ENCODE measurements at regions not wholly inside any gene's neighbourhood (a gene's known extent, or its start where the extent isn't known, plus 50 kb on each side); places are given as distances from the start of the nearest gene placed in this dataset.

- Histone ChIP-seq H3K9ac (ENCODE audit: low read depth in 1 of 2, low read length in 2 of 2) (no peak overlapping the region), H3K27ac (ENCODE audit: low read depth, low read length) (no peak overlapping the region), H3K4me3 (ENCODE audit: low read depth in 1 of 2, low read length in 2 of 2) (no peak overlapping the region), H3K27me3 (ENCODE audit: control insufficient read depth in 1 of 2, insufficient read depth in 2 of 2, low read length in 2 of 2) (no peaks in the 10 kb centered on the region), H3K36me3 (ENCODE audit: control insufficient read depth in 1 of 2, insufficient read depth in 2 of 2, low read length in 2 of 2) (no peaks in the 10 kb centered on the region), H3K9me3 (ENCODE audit: control insufficient read depth in 1 of 2, low read length in 2 of 2) (no peaks in the 10 kb centered on the region), H3K4me1 (ENCODE audit: control insufficient read depth in 1 of 2, insufficient read depth in 2 of 2, low read length in 2 of 2) (no peaks in the 10 kb centered on the region)
Observed at GRCh38 chr15:35929740-35930444, 383.9 kb upstream of the DPH6 start.

GRCh38 chr15:35931799-35932341 is 385.9 kb upstream of the DPH6 start:
- no peaks in the 10 kb centered on the region for H3K27me3 ChIP-seq (ENCODE audit: control insufficient read depth in 1 of 2, insufficient read depth in 2 of 2, low read length in 2 of 2)
- H3K9me3 ChIP-seq (ENCODE audit: control insufficient read depth in 1 of 2, low read length in 2 of 2): no peaks in the 10 kb centered on the region
- no peak overlapping the region for H3K27ac ChIP-seq (ENCODE audit: low read depth, low read length)
- H3K4me1 ChIP-seq (ENCODE audit: control insufficient read depth in 1 of 2, insufficient read depth in 2 of 2, low read length in 2 of 2): no peaks in the 10 kb centered on the region
- H3K9ac ChIP-seq (ENCODE audit: low read depth in 1 of 2, low read length in 2 of 2): no peak overlapping the region
- H3K4me3 ChIP-seq (ENCODE audit: low read depth in 1 of 2, low read length in 2 of 2): no peak overlapping the region
- no peaks in the 10 kb centered on the region for H3K36me3 ChIP-seq (ENCODE audit: control insufficient read depth in 1 of 2, insufficient read depth in 2 of 2, low read length in 2 of 2)

GRCh38 chr15:35932531-35932930 is 386.6 kb upstream of the DPH6 start:
- Histone ChIP-seq H3K27me3 (ENCODE audit: control insufficient read depth in 1 of 2, insufficient read depth in 2 of 2, low read length in 2 of 2) (no peaks in the 10 kb centered on the region), H3K9ac (ENCODE audit: low read depth in 1 of 2, low read length in 2 of 2) (no peak overlapping the region), H3K9me3 (ENCODE audit: control insufficient read depth in 1 of 2, low read length in 2 of 2) (no peaks in the 10 kb centered on the region), H3K27ac (ENCODE audit: low read depth, low read length) (no peak overlapping the region), H3K4me3 (ENCODE audit: low read depth in 1 of 2, low read length in 2 of 2) (no peak overlapping the region), H3K36me3 (ENCODE audit: control insufficient read depth in 1 of 2, insufficient read depth in 2 of 2, low read length in 2 of 2) (no peaks in the 10 kb centered on the region), H3K4me1 (ENCODE audit: control insufficient read depth in 1 of 2, insufficient read depth in 2 of 2, low read length in 2 of 2) (no peaks in the 10 kb centered on the region)

- Histone ChIP-seq H3K36me3 (ENCODE audit: control insufficient read depth in 1 of 2, insufficient read depth in 2 of 2, low read length in 2 of 2) (no peaks in the 10 kb centered on the region), H3K9me3 (ENCODE audit: control insufficient read depth in 1 of 2, low read length in 2 of 2) (no peaks in the 10 kb centered on the region), H3K9ac (ENCODE audit: low read depth in 1 of 2, low read length in 2 of 2) (no peak overlapping the region), H3K4me3 (ENCODE audit: low read depth in 1 of 2, low read length in 2 of 2) (no peak overlapping the region), H3K27me3 (ENCODE audit: control insufficient read depth in 1 of 2, insufficient read depth in 2 of 2, low read length in 2 of 2) (no peaks in the 10 kb centered on the region), H3K4me1 (ENCODE audit: control insufficient read depth in 1 of 2, insufficient read depth in 2 of 2, low read length in 2 of 2) (no peaks in the 10 kb centered on the region), H3K27ac (ENCODE audit: low read depth, low read length) (no peak overlapping the region)
Observed at GRCh38 chr15:35933531-35933930, 387.6 kb upstream of the DPH6 start.

DNA sequence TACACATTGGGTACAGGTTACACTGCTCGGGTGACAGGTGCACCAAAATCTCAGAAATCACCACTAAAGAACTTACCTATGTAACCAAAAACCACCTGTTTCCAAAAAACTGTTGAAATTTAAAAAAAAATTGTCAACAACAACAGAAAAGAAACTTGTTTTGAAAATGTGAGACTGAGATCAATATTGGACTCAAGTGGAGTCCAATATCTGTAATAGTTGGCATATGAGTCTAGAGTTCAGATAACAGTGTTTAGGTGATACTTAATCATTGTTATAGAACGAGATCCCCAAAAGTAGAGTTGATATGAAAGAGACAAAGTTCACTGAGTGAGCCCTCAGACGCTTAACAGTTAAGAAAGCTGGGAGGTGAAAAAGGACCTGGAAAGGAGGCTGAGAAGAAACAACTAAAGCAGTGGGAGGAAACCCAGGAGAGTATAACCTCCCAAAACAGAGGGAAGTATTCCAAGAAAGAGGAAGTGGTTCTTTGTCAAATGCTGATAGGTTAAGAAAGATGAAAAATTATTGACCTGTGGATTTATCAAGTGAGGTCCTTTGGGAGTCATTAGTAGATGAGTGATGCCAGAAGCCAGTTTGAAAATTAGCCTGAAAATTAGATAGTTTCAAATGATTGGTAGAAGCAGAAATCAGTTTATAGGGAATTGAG is 388.6 kb upstream of the DPH6 start:
- Histone ChIP-seq H3K9ac (ENCODE audit: low read depth in 1 of 2, low read length in 2 of 2) (no peak overlapping the region), H3K27ac (ENCODE audit: low read depth, low read length) (no peak overlapping the region), H3K4me1 (ENCODE audit: control insufficient read depth in 1 of 2, insufficient read depth in 2 of 2, low read length in 2 of 2) (no peaks in the 10 kb centered on the region), H3K9me3 (ENCODE audit: control insufficient read depth in 1 of 2, low read length in 2 of 2) (no peaks in the 10 kb centered on the region), H3K4me3 (ENCODE audit: low read depth in 1 of 2, low read length in 2 of 2) (no peak overlapping the region), H3K36me3 (ENCODE audit: control insufficient read depth in 1 of 2, insufficient read depth in 2 of 2, low read length in 2 of 2) (no peaks in the 10 kb centered on the region), H3K27me3 (ENCODE audit: control insufficient read depth in 1 of 2, insufficient read depth in 2 of 2, low read length in 2 of 2) (no peaks in the 10 kb centered on the region)

DNA sequence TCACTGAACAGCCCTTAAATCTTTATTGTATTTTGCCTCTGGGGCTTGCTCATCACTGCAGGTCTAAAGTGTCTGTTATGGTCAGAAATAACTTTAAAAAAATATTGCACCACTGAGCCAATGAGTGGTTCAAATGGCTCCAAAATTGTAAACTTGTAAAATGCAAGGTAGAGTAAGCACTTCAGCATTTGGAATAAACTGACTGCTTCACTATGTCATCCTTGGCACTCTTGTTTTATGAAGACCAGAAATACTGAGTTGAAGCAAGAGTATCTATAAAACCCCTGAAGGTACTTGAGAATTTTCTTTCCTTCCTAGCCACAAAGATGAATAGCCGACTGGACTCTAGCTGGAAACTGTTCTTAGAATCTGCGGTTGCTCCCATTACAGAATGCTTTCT is 390.3 kb upstream of the DPH6 start:
- H3K36me3 ChIP-seq (ENCODE audit: control insufficient read depth in 1 of 2, insufficient read depth in 2 of 2, low read length in 2 of 2): no peaks in the 10 kb centered on the region
- no peak overlapping the region for H3K9ac ChIP-seq (ENCODE audit: low read depth in 1 of 2, low read length in 2 of 2)
- no peaks in the 10 kb centered on the region for H3K27me3 ChIP-seq (ENCODE audit: control insufficient read depth in 1 of 2, insufficient read depth in 2 of 2, low read length in 2 of 2)
- H3K27ac ChIP-seq (ENCODE audit: low read depth, low read length): no peak overlapping the region
- no peaks in the 10 kb centered on the region for H3K4me1 ChIP-seq (ENCODE audit: control insufficient read depth in 1 of 2, insufficient read depth in 2 of 2, low read length in 2 of 2)
- H3K4me3 ChIP-seq (ENCODE audit: low read depth in 1 of 2, low read length in 2 of 2): no peak overlapping the region
- no peaks in the 10 kb centered on the region for H3K9me3 ChIP-seq (ENCODE audit: control insufficient read depth in 1 of 2, low read length in 2 of 2)

- Histone ChIP-seq H3K4me1 (ENCODE audit: control insufficient read depth in 1 of 2, insufficient read depth in 2 of 2, low read length in 2 of 2) (no peaks in the 10 kb centered on the region), H3K27ac (ENCODE audit: low read depth, low read length) (no peak overlapping the region), H3K4me3 (ENCODE audit: low read depth in 1 of 2, low read length in 2 of 2) (no peak overlapping the region), H3K36me3 (ENCODE audit: control insufficient read depth in 1 of 2, insufficient read depth in 2 of 2, low read length in 2 of 2) (no peaks in the 10 kb centered on the region), H3K27me3 (ENCODE audit: control insufficient read depth in 1 of 2, insufficient read depth in 2 of 2, low read length in 2 of 2) (no peaks in the 10 kb centered on the region), H3K9ac (ENCODE audit: low read depth in 1 of 2, low read length in 2 of 2) (no peak overlapping the region), H3K9me3 (ENCODE audit: control insufficient read depth in 1 of 2, low read length in 2 of 2) (no peaks in the 10 kb centered on the region)
Observed at GRCh38 chr15:35937380-35937779, 391.4 kb upstream of the DPH6 start.

DNA sequence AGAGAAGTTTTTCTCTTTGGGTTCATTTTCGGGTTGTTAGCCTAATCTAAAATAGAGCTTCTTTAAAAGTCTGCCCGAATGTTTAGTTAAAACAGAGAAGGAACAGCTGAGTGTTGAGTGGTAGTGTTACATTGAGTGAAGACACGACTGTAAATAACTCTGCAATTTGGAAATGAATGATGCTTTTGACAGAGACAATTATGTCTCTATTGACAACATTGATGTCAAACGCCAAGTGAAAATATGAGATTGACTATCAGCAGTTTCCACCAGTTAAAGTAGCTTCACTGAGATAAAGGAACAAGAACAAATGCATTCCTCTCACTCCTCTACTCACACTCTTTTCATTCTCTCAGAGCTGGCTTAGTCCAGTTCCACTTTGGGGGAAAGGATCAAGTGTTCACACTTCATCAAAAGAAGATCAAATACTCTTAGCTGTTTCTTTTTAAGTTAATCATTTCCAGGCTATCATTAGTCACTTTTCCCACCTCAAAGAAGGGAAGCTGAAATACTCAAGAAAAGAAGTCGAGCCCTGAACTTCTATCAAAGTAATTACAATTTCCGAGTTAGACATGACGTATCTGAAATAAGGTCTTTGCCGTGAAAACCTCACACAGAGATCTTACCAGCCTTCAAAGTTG is 399.1 kb upstream of the DPH6 start:
- Histone ChIP-seq H3K4me3 (ENCODE audit: low read depth in 1 of 2, low read length in 2 of 2) (no peak overlapping the region), H3K36me3 (ENCODE audit: control insufficient read depth in 1 of 2, insufficient read depth in 2 of 2, low read length in 2 of 2) (no peaks in the 10 kb centered on the region), H3K27ac (ENCODE audit: low read depth, low read length) (no peak overlapping the region), H3K4me1 (ENCODE audit: control insufficient read depth in 1 of 2, insufficient read depth in 2 of 2, low read length in 2 of 2) (no peaks in the 10 kb centered on the region), H3K27me3 (ENCODE audit: control insufficient read depth in 1 of 2, insufficient read depth in 2 of 2, low read length in 2 of 2) (no peaks in the 10 kb centered on the region), H3K9ac (ENCODE audit: low read depth in 1 of 2, low read length in 2 of 2) (no peak overlapping the region), H3K9me3 (ENCODE audit: control insufficient read depth in 1 of 2, low read length in 2 of 2) (no peaks in the 10 kb centered on the region)

- no peak overlapping the region for H3K27ac ChIP-seq (ENCODE audit: low read depth, low read length)
- no peaks in the 10 kb centered on the region for H3K27me3 ChIP-seq (ENCODE audit: control insufficient read depth in 1 of 2, insufficient read depth in 2 of 2, low read length in 2 of 2)
- no peak overlapping the region for H3K9ac ChIP-seq (ENCODE audit: low read depth in 1 of 2, low read length in 2 of 2)
- no peak overlapping the region for H3K4me3 ChIP-seq (ENCODE audit: low read depth in 1 of 2, low read length in 2 of 2)
- no peaks in the 10 kb centered on the region for H3K9me3 ChIP-seq (ENCODE audit: control insufficient read depth in 1 of 2, low read length in 2 of 2)
- H3K36me3 ChIP-seq (ENCODE audit: control insufficient read depth in 1 of 2, insufficient read depth in 2 of 2, low read length in 2 of 2): no peaks in the 10 kb centered on the region
- no peaks in the 10 kb centered on the region for H3K4me1 ChIP-seq (ENCODE audit: control insufficient read depth in 1 of 2, insufficient read depth in 2 of 2, low read length in 2 of 2)
Observed at GRCh38 chr15:35953424-35953823, 407.5 kb upstream of the DPH6 start.

- H3K9me3 ChIP-seq (ENCODE audit: control insufficient read depth in 1 of 2, low read length in 2 of 2): no peaks in the 10 kb centered on the region
- H3K9ac ChIP-seq (ENCODE audit: low read depth in 1 of 2, low read length in 2 of 2): no peak overlapping the region
- no peaks in the 10 kb centered on the region for H3K36me3 ChIP-seq (ENCODE audit: control insufficient read depth in 1 of 2, insufficient read depth in 2 of 2, low read length in 2 of 2)
- H3K4me1 ChIP-seq (ENCODE audit: control insufficient read depth in 1 of 2, insufficient read depth in 2 of 2, low read length in 2 of 2): no peaks in the 10 kb centered on the region
- no peak overlapping the region for H3K27ac ChIP-seq (ENCODE audit: low read depth, low read length)
- no peaks in the 10 kb centered on the region for H3K27me3 ChIP-seq (ENCODE audit: control insufficient read depth in 1 of 2, insufficient read depth in 2 of 2, low read length in 2 of 2)
- no peak overlapping the region for H3K4me3 ChIP-seq (ENCODE audit: low read depth in 1 of 2, low read length in 2 of 2)
Observed at GRCh38 chr15:35956056-35956455, 410.1 kb upstream of the DPH6 start.

All from duodenal mucosa (tissue), 2 donors.